DMS 273 (cell line): ENCODE measurements at regions not wholly inside any gene's neighbourhood (a gene's known extent, or its start where the extent isn't known, plus 50 kb on each side); places are given as distances from the start of the nearest gene placed in this dataset.
"Not testable (repeated sequence)": the region's sequence is repeated elsewhere in the genome, so short reads cannot be mapped to it uniquely, and the experiment has no call there.

ENCODE experiments used
- DNase-seq: peaks from one replicate; lab custom pipeline; 2025; ENCODE audit not compliant: unreplicated experiment; lab: John Stamatoyannopoulos, UW

- DNase-seq: no peak
These were observed 719.2 kb downstream of the CETN3 start for GRCh38 chr5:89690331-89690730.

- DNase-seq: no peak
These were observed 723.3 kb downstream of the CETN3 start for GRCh38 chr5:89686081-89686765.

- no peak for DNase-seq
These were observed 732.9 kb downstream of the CETN3 start for GRCh38 chr5:89676634-89677033.

GRCh38 chr5:89673019-89673418 is 736.5 kb downstream of the CETN3 start:
- DNase-seq: no peak

GRCh38 chr5:89668821-89669220 is 740.7 kb downstream of the CETN3 start:
- DNase-seq: no peak

GRCh38 chr5:89662499-89662898 is 747.1 kb downstream of the CETN3 start:
- peak; percentile 1 for DNase-seq

GRCh38 chr5:89638871-89639270 is 755.9 kb upstream of the MEF2C start:
- no peak for DNase-seq

- not testable (repeated sequence) for DNase-seq
These were observed 751.2 kb upstream of the MEF2C start for GRCh38 chr5:89634176-89634575.

- DNase-seq: not testable (repeated sequence)
These were observed 747.1 kb upstream of the MEF2C start for GRCh38 chr5:89630064-89630463.

GRCh38 chr5:89628876-89629635 is 746.1 kb upstream of the MEF2C start:
- no peak for DNase-seq

GRCh38 chr5:89615839-89616518 is 733.0 kb upstream of the MEF2C start:
- DNase-seq: no peak

- DNase-seq: no peak
These were observed 730.4 kb upstream of the MEF2C start for GRCh38 chr5:89613222-89613956.

GRCh38 chr5:89606939-89607534 is 724.1 kb upstream of the MEF2C start:
- DNase-seq: no peak

- no peak for DNase-seq
These were observed 721.4 kb upstream of the MEF2C start for GRCh38 chr5:89604342-89604741.

- DNase-seq: no peak
These were observed 718.9 kb upstream of the MEF2C start for GRCh38 chr5:89601880-89602279.

- DNase-seq: no peak
These were observed 714.9 kb upstream of the MEF2C start for GRCh38 chr5:89597878-89598277.

- DNase-seq: no peak
These were observed 713.8 kb upstream of the MEF2C start for GRCh38 chr5:89596821-89597220.

- DNase-seq: no peak
These were observed 712.1 kb upstream of the MEF2C start for GRCh38 chr5:89595056-89595455.

GRCh38 chr5:89584339-89584956 is 701.5 kb upstream of the MEF2C start:
- DNase-seq: no peak

GRCh38 chr5:89583534-89583933 is 700.5 kb upstream of the MEF2C start:
- no peak for DNase-seq
